CD4-positive, alpha-beta T cell (primary cell): ENCODE measurements at regions not wholly inside any gene's neighbourhood (a gene's known extent, or its start where the extent isn't known, plus 50 kb on each side); places are given as distances from the start of the nearest gene placed in this dataset.

Source experiments
- ATAC-seq: fragments of 200-7000 bp; cut with Tn5 transposase; one replicate; pipeline ENCODE4 v1.10.0; 2022; ENCODE audit warnings: mild to moderate bottlenecking; ENCODE audit not compliant: poor library complexity
- CTCF ChIA-PET: fragments of 350-600 bp; sonication (Branson Sonifier 250); formaldehyde crosslinking; loops from one replicate; lab custom pipeline; 2021; ENCODE audit warnings: antibody characterized with exemption, inconsistent platforms; lab: Charles Lee
- POLR2A ChIA-PET: fragments of 350-600 bp; sonication (Branson Sonifier 250); formaldehyde crosslinking; loops from one replicate; lab custom pipeline; 2021; ENCODE audit warnings: antibody characterized with exemption, inconsistent platforms; lab: Charles Lee
- DNase-seq, 14 experiments: peaks; one replicate each; pipeline ENCODE4 v3.0.0-alpha.2; 2013 to 2020; ENCODE audit warnings: mixed read lengths in 2 of 14
- H3K27ac ChIP-seq, 2 donors: one replicate each; pipeline versions ENCODE4 v1.5.1 to v1.7.0; 2013; ENCODE audit warnings: low read length in 2 of 2, low read depth in 1 of 2, mild to moderate bottlenecking in 1 of 2
- H3K27me3 ChIP-seq, 2 experiments: 1 replicate in 1 of 2; 2 replicates in 1 of 2; pipeline versions ENCODE4 v1.6.1 to v1.7.0; 2013; ENCODE audit warnings: low read length in 2 of 2, control low read depth in 1 of 2, mild to moderate bottlenecking in 1 of 2, moderate library complexity in 1 of 2; ENCODE audit not compliant: insufficient read depth in 2 of 2, control insufficient read depth in 1 of 2
- H3K36me3 ChIP-seq: one replicate; pipeline ENCODE4 v1.6.1; 2013; ENCODE audit warnings: low read length, control low read depth; ENCODE audit not compliant: insufficient read depth
- H3K4me1 ChIP-seq: one replicate; pipeline ENCODE4 v1.6.1; 2013; ENCODE audit warnings: low read length, control low read depth; ENCODE audit not compliant: insufficient read depth
- H3K4me3 ChIP-seq: one replicate; pipeline ENCODE4 v1.5.1; 2013; ENCODE audit warnings: mild to moderate bottlenecking, low read length, moderate library complexity
- H3K9me3 ChIP-seq, 2 experiments: 1 replicate in 1 of 2; 2 replicates in 1 of 2; pipeline versions ENCODE4 v1.6.1 to v1.7.0; 2013; ENCODE audit warnings: low read length in 2 of 2, mild to moderate bottlenecking in 2 of 2, control low read depth in 1 of 2, moderate library complexity in 1 of 2; ENCODE audit not compliant: control insufficient read depth in 1 of 2, insufficient read depth in 1 of 2
- H3K27ac Mint-ChIP-seq: one replicate; pipeline ENCODE4 v1.8.0; 2020; ENCODE audit warnings: mixed read lengths
- H3K27me3 Mint-ChIP-seq: one replicate; pipeline ENCODE4 v1.8.0; 2021; ENCODE audit warnings: mixed read lengths
- H3K36me3 Mint-ChIP-seq: one replicate; pipeline ENCODE4 v1.8.0; 2021; ENCODE audit warnings: low read depth, mixed read lengths
- H3K4me1 Mint-ChIP-seq: one replicate; pipeline ENCODE4 v1.8.0; 2021; ENCODE audit warnings: low read depth, mixed read lengths
- H3K4me3 Mint-ChIP-seq: one replicate; pipeline ENCODE4 v1.8.0; 2020; ENCODE audit warnings: mild to moderate bottlenecking, mixed read lengths
- H3K9me3 Mint-ChIP-seq: one replicate; pipeline ENCODE4 v1.8.0; 2020; ENCODE audit warnings: mixed read lengths
- intact Hi-C, 2 experiments: fragments of 100-400 bp; cut with DNase I in 1 of 2; cut with micrococcal nuclease in 1 of 2; formaldehyde crosslinking; loops; one replicate each; pipeline versions ENCODE4 v1.15.1 to v1.9.0; 2023 to 2025; cut with DNase I, micrococcal nuclease
- TF ChIP-seq, protein P1 (sequence below): fragments of 200-600 bp; IDR thresholded peaks from one replicate; pipeline ENCODE4 v1.8.0; 2022; ENCODE audit warnings: antibody characterized with exemption, mild to moderate bottlenecking

GRCh38 chr21:20572582-20572981 is 425.6 kb upstream of the NCAM2 start:
- H3K27ac Mint-ChIP-seq = no peak overlapping the region
- intact Hi-C loops = no loop called here
- ChIA-PET CTCF (no interaction called here), POLR2A (no interaction called here)
- Histone ChIP-seq H3K4me3 (no peak overlapping the region), H3K27me3 (no peaks in the 10 kb centered on the region), H3K27ac (no peak overlapping the region), H3K4me1 (no peaks in the 10 kb centered on the region), H3K36me3 (no peaks in the 10 kb centered on the region), H3K9me3 (peaks cover 0 to 4% of the 10 kb centered on the region in 2 experiments)
- H3K4me1 Mint-ChIP-seq = no peaks in the 10 kb centered on the region
- no peaks in the 10 kb centered on the region for H3K27me3 Mint-ChIP-seq
- TF ChIP-seq, protein P1, sequence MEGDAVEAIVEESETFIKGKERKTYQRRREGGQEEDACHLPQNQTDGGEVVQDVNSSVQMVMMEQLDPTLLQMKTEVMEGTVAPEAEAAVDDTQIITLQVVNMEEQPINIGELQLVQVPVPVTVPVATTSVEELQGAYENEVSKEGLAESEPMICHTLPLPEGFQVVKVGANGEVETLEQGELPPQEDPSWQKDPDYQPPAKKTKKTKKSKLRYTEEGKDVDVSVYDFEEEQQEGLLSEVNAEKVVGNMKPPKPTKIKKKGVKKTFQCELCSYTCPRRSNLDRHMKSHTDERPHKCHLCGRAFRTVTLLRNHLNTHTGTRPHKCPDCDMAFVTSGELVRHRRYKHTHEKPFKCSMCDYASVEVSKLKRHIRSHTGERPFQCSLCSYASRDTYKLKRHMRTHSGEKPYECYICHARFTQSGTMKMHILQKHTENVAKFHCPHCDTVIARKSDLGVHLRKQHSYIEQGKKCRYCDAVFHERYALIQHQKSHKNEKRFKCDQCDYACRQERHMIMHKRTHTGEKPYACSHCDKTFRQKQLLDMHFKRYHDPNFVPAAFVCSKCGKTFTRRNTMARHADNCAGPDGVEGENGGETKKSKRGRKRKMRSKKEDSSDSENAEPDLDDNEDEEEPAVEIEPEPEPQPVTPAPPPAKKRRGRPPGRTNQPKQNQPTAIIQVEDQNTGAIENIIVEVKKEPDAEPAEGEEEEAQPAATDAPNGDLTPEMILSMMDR = no peak
- ATAC-seq = no peak
- no peaks in the 10 kb centered on the region for H3K36me3 Mint-ChIP-seq
- H3K9me3 Mint-ChIP-seq = peaks cover 7% of the 10 kb centered on the region
- no peak overlapping the region for H3K4me3 Mint-ChIP-seq
- no peak for DNase-seq

GRCh38 chr21:20581361-20581760 is 416.8 kb upstream of the NCAM2 start:
- peaks cover 0 to 6% of the 10 kb centered on the region in 2 experiments for H3K9me3 ChIP-seq
- POLR2A ChIA-PET = no interaction called here
- Mint-ChIP-seq H3K4me1 (no peaks in the 10 kb centered on the region), H3K27me3 (no peaks in the 10 kb centered on the region), H3K36me3 (no peaks in the 10 kb centered on the region), H3K9me3 (peaks cover 4% of the 10 kb centered on the region), H3K4me3 (no peak overlapping the region), H3K27ac (no peak overlapping the region)
- no peaks in the 10 kb centered on the region for H3K27me3 ChIP-seq
- ATAC-seq (no peak), DNase-seq (no peak)
- intact Hi-C loops = no loop called here
- no peak overlapping the region for H3K4me3 ChIP-seq
- no peak overlapping the region for H3K27ac ChIP-seq
- TF ChIP-seq, protein P1 = no peak
- H3K4me1 ChIP-seq = no peaks in the 10 kb centered on the region
- no peaks in the 10 kb centered on the region for H3K36me3 ChIP-seq
- CTCF ChIA-PET = no interaction called here

- Mint-ChIP-seq H3K4me1 (no peaks in the 10 kb centered on the region), H3K36me3 (no peaks in the 10 kb centered on the region), H3K9me3 (peaks cover 13% of the 10 kb centered on the region), H3K27ac (no peak overlapping the region), H3K4me3 (no peak overlapping the region), H3K27me3 (no peaks in the 10 kb centered on the region)
- Histone ChIP-seq H3K9me3 (peaks cover 4 to 6% of the 10 kb centered on the region in 2 experiments), H3K27ac (no peak overlapping the region), H3K4me1 (no peaks in the 10 kb centered on the region), H3K4me3 (no peak overlapping the region), H3K36me3 (no peaks in the 10 kb centered on the region), H3K27me3 (no peaks in the 10 kb centered on the region)
- POLR2A ChIA-PET = no interaction called here
- TF ChIP-seq, protein P1 = no peak
- no peak for DNase-seq
- ATAC-seq = no peak
- CTCF ChIA-PET = no interaction called here
- intact Hi-C loops = no loop called here
Measured at GRCh38 chr21:20591284-20591683, 406.9 kb upstream of the NCAM2 start.
